A549 (cell line): ENCODE measurements at regions not wholly inside any gene's neighbourhood (a gene's known extent, or its start where the extent isn't known, plus 50 kb on each side); places are given as distances from the start of the nearest gene placed in this dataset.

Experiments
- EP300 ChIP-seq, 2 experiments: fragments of >200 bp; sonication (Bioruptor Twin); formaldehyde crosslinking; IDR thresholded peaks; 2 replicates in 1 of 2; 3 replicates in 1 of 2; pipeline ENCODE4 v1.6.1; 2016 to 2017
- GATA3 ChIP-seq: IDR thresholded peaks from 2 replicates; pipeline ENCODE4 v1.6.1; 2012; ENCODE audit warnings: borderline replicate concordance
- MAZ ChIP-seq: fragments of 150-350 bp; IDR thresholded peaks from 2 replicates; pipeline ENCODE4 v1.6.1; 2014; ENCODE audit warnings: antibody characterized with exemption, low read depth, low read length, borderline replicate concordance
- NR3C1 ChIP-seq: fragments of >200 bp; sonication (Bioruptor Twin); formaldehyde crosslinking; IDR thresholded peaks from 3 replicates; pipeline ENCODE4 v1.6.1; 2017
- POLR2A ChIP-seq: IDR thresholded peaks from 2 replicates; pipeline ENCODE4 v1.6.1; 2012; ENCODE audit warnings: mild to moderate bottlenecking, low read length
- POLR2AphosphoS2 ChIP-seq: conservative IDR thresholded peaks from 2 replicates; pipeline ENCODE4 v1.6.1; 2012; ENCODE audit warnings: low read length, improper control_type of control experiment, inconsistent platforms
- REST ChIP-seq: fragments of 200-600 bp; sonication (generic); IDR thresholded peaks from 2 replicates; pipeline ENCODE4 v1.6.1; 2016; ENCODE audit warnings: antibody characterized with exemption, mild to moderate bottlenecking, moderate library complexity
- USF2 ChIP-seq: fragments of 450-650 bp; IDR thresholded peaks from 2 replicates; pipeline ENCODE4 v1.6.1; 2014; ENCODE audit warnings: antibody characterized with exemption
- ZNF302 ChIP-seq: fragments of 250-450 bp; sonication (Bioruptor Pico); IDR thresholded peaks from 2 replicates; pipeline ENCODE4 v1.9.0; 2021; ENCODE audit warnings: inconsistent platforms, mild to moderate bottlenecking, moderate library complexity
- TF ChIP-seq, protein P1 (sequence below): fragments of >200 bp; sonication (Bioruptor Twin); formaldehyde crosslinking; IDR thresholded peaks from 3 replicates; pipeline ENCODE4 v1.5.1; 2016

DNA sequence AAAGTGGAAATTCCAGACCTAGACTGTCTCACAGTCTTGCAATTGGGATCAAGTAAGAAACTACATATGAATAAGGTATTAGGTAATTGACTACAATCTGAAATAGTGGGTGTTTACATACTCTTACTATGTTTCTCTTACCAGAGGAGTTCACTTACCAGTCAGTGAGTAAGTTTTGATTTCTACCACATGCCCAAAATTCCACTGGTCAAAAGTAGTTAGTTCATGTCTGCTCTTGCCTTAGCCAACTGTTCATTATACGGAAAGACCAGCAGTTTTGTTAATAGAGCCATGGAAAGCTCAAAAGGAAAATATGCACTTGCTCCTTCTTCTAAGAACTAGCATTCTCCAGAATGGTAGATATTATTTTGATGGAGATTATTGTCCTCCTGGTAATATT is 490.8 kb downstream of the RFC3 start:
- TF ChIP-seq, protein P1, sequence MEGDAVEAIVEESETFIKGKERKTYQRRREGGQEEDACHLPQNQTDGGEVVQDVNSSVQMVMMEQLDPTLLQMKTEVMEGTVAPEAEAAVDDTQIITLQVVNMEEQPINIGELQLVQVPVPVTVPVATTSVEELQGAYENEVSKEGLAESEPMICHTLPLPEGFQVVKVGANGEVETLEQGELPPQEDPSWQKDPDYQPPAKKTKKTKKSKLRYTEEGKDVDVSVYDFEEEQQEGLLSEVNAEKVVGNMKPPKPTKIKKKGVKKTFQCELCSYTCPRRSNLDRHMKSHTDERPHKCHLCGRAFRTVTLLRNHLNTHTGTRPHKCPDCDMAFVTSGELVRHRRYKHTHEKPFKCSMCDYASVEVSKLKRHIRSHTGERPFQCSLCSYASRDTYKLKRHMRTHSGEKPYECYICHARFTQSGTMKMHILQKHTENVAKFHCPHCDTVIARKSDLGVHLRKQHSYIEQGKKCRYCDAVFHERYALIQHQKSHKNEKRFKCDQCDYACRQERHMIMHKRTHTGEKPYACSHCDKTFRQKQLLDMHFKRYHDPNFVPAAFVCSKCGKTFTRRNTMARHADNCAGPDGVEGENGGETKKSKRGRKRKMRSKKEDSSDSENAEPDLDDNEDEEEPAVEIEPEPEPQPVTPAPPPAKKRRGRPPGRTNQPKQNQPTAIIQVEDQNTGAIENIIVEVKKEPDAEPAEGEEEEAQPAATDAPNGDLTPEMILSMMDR: no peak
- TF ChIP-seq POLR2AphosphoS2: no peak
- TF ChIP-seq EP300 (IDR thresholded peaks at IDR 0.05): no peak
- no peak for TF ChIP-seq NR3C1
- TF ChIP-seq GATA3: no peak
- no peak for TF ChIP-seq REST
- no peak for TF ChIP-seq USF2
- TF ChIP-seq ZNF302: no peak
- TF ChIP-seq MAZ: no peak
- TF ChIP-seq POLR2A: no peak
